Inflammatory macrophage treated with lipopolysaccharide for 1 hour (primary cell): ENCODE measurements at regions not wholly inside any gene's neighbourhood (a gene's known extent, or its start where the extent isn't known, plus 50 kb on each side); places are given as distances from the start of the nearest gene placed in this dataset.
"Not testable (repeated sequence)": the region's sequence is repeated elsewhere in the genome, so short reads cannot be mapped to it uniquely, and the experiment has no call there.

Source experiments
- DNase-seq, 2 donors: peaks; one replicate each; pipeline ENCODE4 v3.0.0-alpha.2; 2020 to 2022

- DNase-seq = no peak
Observed at GRCh38 chr10:125451319-125451718, 231.6 kb downstream of the TEX36 start.

GRCh38 chr10:125450218-125450617 is 232.7 kb downstream of the TEX36 start:
- DNase-seq = no peak

GRCh38 chr10:125449571-125449970 is 233.4 kb downstream of the TEX36 start:
- DNase-seq = no peak

GRCh38 chr10:125448596-125448995 is 234.4 kb downstream of the TEX36 start:
- DNase-seq = peak in 1 of 2 donors; percentile 3

- DNase-seq = no peak
Observed at GRCh38 chr10:125444790-125445189, 238.2 kb downstream of the TEX36 start.

- DNase-seq = no peak
Observed at GRCh38 chr10:125442856-125443540, 240.0 kb downstream of the TEX36 start.

- DNase-seq = no peak
Observed at GRCh38 chr10:125441151-125441550, 241.8 kb downstream of the TEX36 start.

GRCh38 chr10:125431149-125431548 is 251.8 kb downstream of the TEX36 start:
- DNase-seq = no peak

- no peak for DNase-seq
Observed at GRCh38 chr10:125428054-125428453, 254.9 kb downstream of the TEX36 start.

GRCh38 chr10:125424191-125424847 is 258.6 kb downstream of the TEX36 start:
- DNase-seq = no peak

GRCh38 chr10:125423569-125423968 is 259.4 kb downstream of the TEX36 start:
- no peak for DNase-seq

GRCh38 chr10:125419831-125420230 is 259.5 kb upstream of the CTBP2 start:
- DNase-seq = no peak

GRCh38 chr10:125419146-125419545 is 258.8 kb upstream of the CTBP2 start:
- no peak for DNase-seq

- no peak for DNase-seq
Observed at GRCh38 chr10:125417605-125418004, 257.2 kb upstream of the CTBP2 start.

- DNase-seq = no peak
Observed at GRCh38 chr10:125415964-125416363, 255.6 kb upstream of the CTBP2 start.

GRCh38 chr10:125415006-125415633 is 254.8 kb upstream of the CTBP2 start:
- DNase-seq = no peak

- no peak for DNase-seq
Observed at GRCh38 chr10:125411724-125412123, 251.4 kb upstream of the CTBP2 start.

- DNase-seq = no peak
Observed at GRCh38 chr10:125409756-125410155, 249.4 kb upstream of the CTBP2 start.

- DNase-seq = no peak
Observed at GRCh38 chr10:125407557-125407956, 247.2 kb upstream of the CTBP2 start.

- DNase-seq = no peak
Observed at GRCh38 chr10:125407000-125407502, 246.7 kb upstream of the CTBP2 start.

- DNase-seq = not testable (repeated sequence)
Observed at GRCh38 chr10:125404902-125405301, 244.5 kb upstream of the CTBP2 start.

GRCh38 chr10:125401462-125401861 is 241.1 kb upstream of the CTBP2 start:
- no peak for DNase-seq

GRCh38 chr10:125399289-125399688 is 238.9 kb upstream of the CTBP2 start:
- no peak for DNase-seq

- no peak for DNase-seq
Observed at GRCh38 chr10:125398270-125398669, 237.9 kb upstream of the CTBP2 start.
